COLO668 (cell line): ENCODE measurements at regions not wholly inside any gene's neighbourhood (a gene's known extent, or its start where the extent isn't known, plus 50 kb on each side); places are given as distances from the start of the nearest gene placed in this dataset.
"Not testable (repeated sequence)": the region's sequence is repeated elsewhere in the genome, so short reads cannot be mapped to it uniquely, and the experiment has no call there.

ENCODE experiments used
- DNase-seq: peaks from one replicate; lab custom pipeline; 2025; ENCODE audit not compliant: unreplicated experiment; lab: John Stamatoyannopoulos, UW

GRCh38 chr6:78500299-78501089 lies 366.9 kb upstream of the IRAK1BP1 start:
- no peak for DNase-seq

GRCh38 chr6:78502386-78502887 lies 364.9 kb upstream of the IRAK1BP1 start:
- no peak for DNase-seq

GRCh38 chr6:78505178-78505577 lies 362.2 kb upstream of the IRAK1BP1 start:
- DNase-seq = no peak

- no peak for DNase-seq
Observed at GRCh38 chr6:78511009-78511408, 356.3 kb upstream of the IRAK1BP1 start.

- DNase-seq = no peak
Observed at GRCh38 chr6:78513856-78514255, 353.5 kb upstream of the IRAK1BP1 start.

- DNase-seq = no peak
Observed at GRCh38 chr6:78515271-78515670, 352.1 kb upstream of the IRAK1BP1 start.

GRCh38 chr6:78517399-78517798 lies 350.0 kb upstream of the IRAK1BP1 start:
- DNase-seq = no peak

- no peak for DNase-seq
Observed at GRCh38 chr6:78523622-78524021, 343.7 kb upstream of the IRAK1BP1 start.

GRCh38 chr6:78525976-78526375 lies 341.4 kb upstream of the IRAK1BP1 start:
- no peak for DNase-seq

- no peak for DNase-seq
Observed at GRCh38 chr6:78526432-78526831, 340.9 kb upstream of the IRAK1BP1 start.

- no peak for DNase-seq
Observed at GRCh38 chr6:78528926-78529325, 338.4 kb upstream of the IRAK1BP1 start.

GRCh38 chr6:78530208-78530607 lies 337.1 kb upstream of the IRAK1BP1 start:
- no peak for DNase-seq

- DNase-seq = no peak
Observed at GRCh38 chr6:78533426-78533825, 333.9 kb upstream of the IRAK1BP1 start.

GRCh38 chr6:78533876-78534275 lies 333.5 kb upstream of the IRAK1BP1 start:
- DNase-seq = no peak

GRCh38 chr6:78538002-78538401 lies 329.3 kb upstream of the IRAK1BP1 start:
- no peak for DNase-seq

GRCh38 chr6:78547636-78548035 lies 319.7 kb upstream of the IRAK1BP1 start:
- DNase-seq = not testable (repeated sequence)

- no peak for DNase-seq
Observed at GRCh38 chr6:78551361-78551760, 316.0 kb upstream of the IRAK1BP1 start.

- no peak for DNase-seq
Observed at GRCh38 chr6:78552435-78552834, 314.9 kb upstream of the IRAK1BP1 start.

GRCh38 chr6:78554341-78554740 lies 313.0 kb upstream of the IRAK1BP1 start:
- no peak for DNase-seq

GRCh38 chr6:78559056-78559455 lies 308.3 kb upstream of the IRAK1BP1 start:
- DNase-seq = no peak

GRCh38 chr6:78561015-78561414 lies 306.3 kb upstream of the IRAK1BP1 start:
- no peak for DNase-seq

GRCh38 chr6:78565997-78566396 lies 301.4 kb upstream of the IRAK1BP1 start:
- DNase-seq = no peak

- DNase-seq = no peak
Observed at GRCh38 chr6:78570044-78570443, 297.3 kb upstream of the IRAK1BP1 start.
